Epithelial cell of proximal tubule (primary cell): ENCODE measurements at regions not wholly inside any gene's neighbourhood (a gene's known extent, or its start where the extent isn't known, plus 50 kb on each side); places are given as distances from the start of the nearest gene placed in this dataset.

Experiments used
- DNase-seq: peaks from one replicate; pipeline ENCODE4 v3.0.0-alpha.2; 2011; ENCODE audit warnings: low read depth
- H3K4me3 ChIP-seq: 2 replicates; pipeline ENCODE4 v1.5.1; 2011; ENCODE audit warnings: low read depth, mild to moderate bottlenecking, low read length
- CTCF ChIP-seq: conservative IDR thresholded peaks from 2 replicates; pipeline ENCODE4 v1.5.1; 2012; ENCODE audit warnings: low read depth, mild to moderate bottlenecking, low read length

- H3K4me3 ChIP-seq, result no peak overlapping the region
- no peak for TF ChIP-seq CTCF
- DNase-seq, result no peak
Measured at GRCh38 chr4:23202712-23203247, 510.0 kb downstream of the GBA3 start.

- DNase-seq, result no peak
- H3K4me3 ChIP-seq, result no peak overlapping the region
- TF ChIP-seq CTCF, result no peak
Measured at GRCh38 chr4:23194751-23195150, 502.0 kb downstream of the GBA3 start.

DNA sequence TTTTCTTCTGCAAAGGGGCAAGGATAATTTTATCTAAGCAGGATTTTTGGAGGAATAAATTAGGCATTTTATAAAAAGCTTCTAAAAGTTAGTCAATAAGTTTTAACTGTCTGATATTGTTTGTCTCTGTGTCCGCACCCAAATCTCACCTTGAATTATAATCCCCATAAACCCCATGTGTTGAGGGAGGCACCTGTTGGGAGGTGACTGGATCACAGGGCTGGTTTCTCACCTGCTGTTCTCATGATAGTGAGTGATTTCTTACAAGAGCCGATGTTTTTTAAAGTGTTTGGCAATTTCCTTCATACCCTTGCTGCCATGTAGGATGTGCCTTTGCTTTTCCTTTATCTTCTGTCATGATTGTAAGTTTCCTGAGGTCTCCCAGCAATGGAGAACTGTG, 481.4 kb downstream of the GBA3 start:
- no peak for TF ChIP-seq CTCF
- DNase-seq, result no peak
- H3K4me3 ChIP-seq, result no peak overlapping the region

DNA sequence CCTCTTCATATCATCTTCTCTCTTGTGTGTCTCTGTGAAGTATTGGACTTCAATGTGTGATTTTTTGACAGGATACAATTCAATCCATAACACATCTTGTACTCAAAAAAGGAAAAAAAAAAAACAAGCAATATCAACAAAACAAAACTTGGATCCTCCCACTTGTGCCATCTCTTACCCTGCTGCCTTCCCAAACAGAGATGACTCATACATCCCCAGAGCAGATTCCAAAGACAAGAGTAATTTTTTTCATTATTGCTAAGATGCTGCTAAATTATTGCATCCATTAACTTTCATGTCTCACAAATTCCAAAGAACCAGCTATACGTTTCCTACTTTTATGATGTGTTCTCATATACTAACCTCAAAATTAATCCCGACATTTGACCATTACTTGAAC, 479.2 kb downstream of the GBA3 start:
- H3K4me3 ChIP-seq, result no peak overlapping the region
- DNase-seq, result no peak
- no peak for TF ChIP-seq CTCF

GRCh38 chr4:23169608-23170311, 477.0 kb downstream of the GBA3 start:
- no peak overlapping the region for H3K4me3 ChIP-seq
- no peak for DNase-seq
- TF ChIP-seq CTCF, result no peak

DNA sequence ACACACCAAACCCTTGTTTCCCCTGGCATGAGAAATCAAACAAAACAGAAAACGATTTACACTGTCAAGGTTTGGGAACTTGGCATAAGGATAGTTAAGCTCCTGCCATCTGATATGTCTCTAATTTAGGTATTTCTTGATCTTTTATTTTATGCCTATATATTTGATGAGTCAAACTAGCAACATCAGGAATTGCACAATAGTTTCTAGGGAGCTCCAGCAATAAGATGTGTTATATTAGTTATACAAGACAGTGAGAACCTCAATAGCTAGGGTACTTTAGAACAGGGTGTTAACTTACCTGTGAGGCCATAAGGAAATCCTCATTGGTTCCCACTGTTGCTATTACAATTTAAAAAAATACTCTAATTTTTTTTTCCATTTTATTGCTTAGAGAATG, 474.2 kb downstream of the GBA3 start:
- DNase-seq, result no peak
- no peak overlapping the region for H3K4me3 ChIP-seq
- TF ChIP-seq CTCF, result no peak

- DNase-seq, result no peak
- no peak overlapping the region for H3K4me3 ChIP-seq
- no peak for TF ChIP-seq CTCF
Measured at GRCh38 chr4:23166407-23166806, 473.7 kb downstream of the GBA3 start.
